Cardiac muscle cell (in vitro differentiated cells and primary cell): ENCODE measurements at regions not wholly inside any gene's neighbourhood (a gene's known extent, or its start where the extent isn't known, plus 50 kb on each side); places are given as distances from the start of the nearest gene placed in this dataset.
"Not testable (repeated sequence)": the region's sequence is repeated elsewhere in the genome, so short reads cannot be mapped to it uniquely, and the experiment has no call there.

Source experiments
- DNase-seq, 2 donors: peaks; one replicate each; pipeline versions ENCODE4 v3.0.0 to v3.0.0-alpha.2; 2010 to 2017; ENCODE audit warnings: low read depth in 1 of 2, low spot score in 1 of 2
- H3K27ac ChIP-seq: fragments of 200-600 bp; sonication (generic); 2 replicates; pipeline ENCODE4 v1.5.1; 2016
- H3K27me3 ChIP-seq: fragments of 200-600 bp; sonication (generic); 2 replicates; pipeline ENCODE4 v1.6.0; 2016; ENCODE audit warnings: control low read depth
- H3K36me3 ChIP-seq: fragments of 200-600 bp; sonication (generic); 2 replicates; pipeline ENCODE4 v1.5.1; 2016; ENCODE audit warnings: control low read depth
- H3K4me1 ChIP-seq: fragments of 200-600 bp; sonication (generic); 2 replicates; pipeline ENCODE4 v1.8.1; 2017; ENCODE audit warnings: low read depth, mild to moderate bottlenecking, mixed run types
- H3K4me3 ChIP-seq: fragments of 200-600 bp; sonication (generic); 2 replicates; pipeline ENCODE4 v1.5.1; 2016; ENCODE audit warnings: mild to moderate bottlenecking
- H3K9me3 ChIP-seq: fragments of 200-600 bp; sonication (generic); 2 replicates; pipeline ENCODE4 v1.5.1; 2017; ENCODE audit warnings: low read depth, mild to moderate bottlenecking, control low read depth
- TF ChIP-seq, protein P1 (sequence below): IDR thresholded peaks from 2 replicates; pipeline ENCODE4 v1.5.1; 2012; ENCODE audit warnings: low read depth, mild to moderate bottlenecking, low read length

DNA sequence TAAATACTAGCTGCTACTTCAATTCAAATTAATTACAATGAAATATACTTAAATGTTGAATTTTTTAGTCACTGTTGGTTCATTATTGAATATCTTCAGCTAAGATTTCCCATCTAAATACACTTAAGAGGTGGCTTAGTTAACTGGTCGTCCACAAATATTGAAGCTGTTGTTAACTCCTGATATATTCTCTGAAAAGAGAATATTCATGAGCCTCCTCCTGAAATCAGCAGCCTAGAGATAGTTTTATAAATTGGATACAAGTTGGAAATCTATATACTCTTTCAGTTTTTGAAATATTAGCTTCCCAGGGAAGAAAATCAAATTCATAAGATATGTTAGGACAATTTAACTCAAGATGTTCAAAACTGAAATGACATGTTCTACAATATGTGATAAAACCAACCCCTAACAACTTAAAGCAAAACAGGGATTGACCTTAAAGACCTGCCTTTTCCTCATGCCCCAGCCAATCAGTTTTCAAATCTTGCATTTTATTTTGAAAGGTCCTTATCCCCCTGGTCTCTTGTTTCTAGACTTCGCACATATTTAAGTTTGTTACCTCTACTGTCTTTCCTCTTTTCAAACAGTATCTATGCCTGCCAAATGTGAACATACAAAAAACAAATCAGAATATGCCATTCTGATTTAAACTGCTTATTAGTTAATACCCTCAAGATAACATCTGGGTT, 2784.9 kb downstream of the RPIA start:
- not testable (repeated sequence) for H3K4me1 ChIP-seq, H3K27ac ChIP-seq, H3K36me3 ChIP-seq, DNase-seq, H3K4me3 ChIP-seq, H3K9me3 ChIP-seq
- peaks cover 43% of the 10 kb centered on the region for H3K27me3 ChIP-seq

DNA sequence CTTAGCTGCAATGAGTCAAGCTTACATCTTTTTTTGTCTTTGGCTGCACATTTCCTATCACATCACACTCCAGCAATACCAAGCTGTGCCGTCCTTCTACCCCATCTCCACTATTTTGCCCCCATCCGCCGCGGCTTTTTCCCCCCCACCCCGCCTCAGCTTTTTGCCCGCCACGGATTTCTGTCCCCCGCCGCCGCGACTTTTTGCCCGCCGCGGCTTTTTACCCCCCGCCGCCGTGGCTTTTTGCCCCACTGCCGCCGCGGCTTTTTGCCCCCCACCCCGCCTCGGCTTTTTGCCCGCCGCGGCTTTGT, 2785.4 kb downstream of the RPIA start:
- not testable (repeated sequence) for H3K27ac ChIP-seq, H3K9me3 ChIP-seq, H3K4me3 ChIP-seq, H3K4me1 ChIP-seq, DNase-seq, H3K36me3 ChIP-seq
- H3K27me3 ChIP-seq: peaks cover 43% of the 10 kb centered on the region

- H3K27me3 ChIP-seq: peaks cover 41% of the 10 kb centered on the region
- H3K4me3 ChIP-seq: peak overlapping the region; percentile 45
- H3K4me1 ChIP-seq, H3K36me3 ChIP-seq, H3K27ac ChIP-seq, H3K9me3 ChIP-seq, DNase-seq: not testable (repeated sequence)
Measured at GRCh38 chr2:91477291-91477690, 2785.8 kb downstream of the RPIA start.

DNA sequence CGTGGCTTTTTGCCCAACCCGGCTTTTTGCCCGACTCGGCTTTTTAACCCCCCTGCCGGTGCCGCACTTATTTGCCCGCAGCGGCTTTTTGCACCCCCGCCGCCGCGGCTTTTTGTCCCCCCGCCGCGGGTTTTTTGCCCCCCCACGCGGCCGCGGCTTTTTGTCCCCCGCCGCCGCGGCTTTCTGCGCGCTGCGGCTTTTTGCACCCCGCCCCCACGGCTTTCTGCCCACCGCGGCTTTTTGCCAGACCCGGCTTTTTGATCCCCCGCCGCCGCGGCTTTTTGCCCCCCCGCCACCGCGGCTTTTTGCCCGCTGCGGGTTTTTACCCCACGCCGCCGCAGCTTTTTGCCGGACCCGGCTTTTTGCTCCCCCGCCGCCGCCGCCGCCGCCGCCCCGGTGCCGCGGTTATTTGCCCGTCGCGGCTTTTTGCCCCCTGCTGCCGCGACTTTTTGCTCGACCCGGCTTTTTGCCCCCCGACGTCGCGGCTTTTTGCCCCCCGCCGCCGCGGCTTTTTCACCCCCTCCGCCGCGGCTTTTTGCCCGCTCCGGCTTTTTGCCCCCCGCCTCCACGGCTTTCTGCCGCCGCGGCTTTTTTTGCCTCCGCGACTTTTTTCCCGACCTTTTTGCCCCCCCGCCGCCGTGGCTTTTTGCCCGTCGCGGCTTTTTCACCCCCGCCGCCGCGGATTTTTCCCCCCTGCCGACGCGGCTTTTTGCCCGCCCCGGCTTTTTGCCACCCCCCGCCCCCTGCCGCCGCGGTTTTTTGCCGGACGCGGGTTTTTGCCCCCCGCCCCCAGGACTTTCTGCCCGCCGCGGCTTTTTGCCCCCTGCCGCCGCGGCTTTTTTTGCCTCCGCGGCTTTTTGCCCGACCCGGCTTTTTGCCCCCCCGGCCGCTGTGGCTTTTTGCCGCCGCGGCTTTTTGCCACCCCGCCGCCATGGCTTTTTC, 2786.5 kb downstream of the RPIA start:
- Histone ChIP-seq H3K4me3 (peak overlapping the region; percentile 45), H3K36me3 (no peaks in the 10 kb centered on the region), H3K27me3 (peaks cover 40% of the 10 kb centered on the region), H3K9me3 (no peaks in the 10 kb centered on the region), H3K27ac (no peak overlapping the region), H3K4me1 (peaks cover 3% of the 10 kb centered on the region)
- TF ChIP-seq, protein P1, sequence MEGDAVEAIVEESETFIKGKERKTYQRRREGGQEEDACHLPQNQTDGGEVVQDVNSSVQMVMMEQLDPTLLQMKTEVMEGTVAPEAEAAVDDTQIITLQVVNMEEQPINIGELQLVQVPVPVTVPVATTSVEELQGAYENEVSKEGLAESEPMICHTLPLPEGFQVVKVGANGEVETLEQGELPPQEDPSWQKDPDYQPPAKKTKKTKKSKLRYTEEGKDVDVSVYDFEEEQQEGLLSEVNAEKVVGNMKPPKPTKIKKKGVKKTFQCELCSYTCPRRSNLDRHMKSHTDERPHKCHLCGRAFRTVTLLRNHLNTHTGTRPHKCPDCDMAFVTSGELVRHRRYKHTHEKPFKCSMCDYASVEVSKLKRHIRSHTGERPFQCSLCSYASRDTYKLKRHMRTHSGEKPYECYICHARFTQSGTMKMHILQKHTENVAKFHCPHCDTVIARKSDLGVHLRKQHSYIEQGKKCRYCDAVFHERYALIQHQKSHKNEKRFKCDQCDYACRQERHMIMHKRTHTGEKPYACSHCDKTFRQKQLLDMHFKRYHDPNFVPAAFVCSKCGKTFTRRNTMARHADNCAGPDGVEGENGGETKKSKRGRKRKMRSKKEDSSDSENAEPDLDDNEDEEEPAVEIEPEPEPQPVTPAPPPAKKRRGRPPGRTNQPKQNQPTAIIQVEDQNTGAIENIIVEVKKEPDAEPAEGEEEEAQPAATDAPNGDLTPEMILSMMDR: no peak
- peak; percentile 18 to 34 for DNase-seq

GRCh38 chr2:91478851-91479718, 2787.6 kb downstream of the RPIA start:
- peak overlapping the region; percentile 45 for H3K4me3 ChIP-seq
- DNase-seq: peak in 1 of 2 donors; percentile 11
- not testable (repeated sequence) for H3K27ac ChIP-seq, H3K4me1 ChIP-seq, H3K36me3 ChIP-seq, H3K9me3 ChIP-seq
- H3K27me3 ChIP-seq: peaks cover 40% of the 10 kb centered on the region

DNA sequence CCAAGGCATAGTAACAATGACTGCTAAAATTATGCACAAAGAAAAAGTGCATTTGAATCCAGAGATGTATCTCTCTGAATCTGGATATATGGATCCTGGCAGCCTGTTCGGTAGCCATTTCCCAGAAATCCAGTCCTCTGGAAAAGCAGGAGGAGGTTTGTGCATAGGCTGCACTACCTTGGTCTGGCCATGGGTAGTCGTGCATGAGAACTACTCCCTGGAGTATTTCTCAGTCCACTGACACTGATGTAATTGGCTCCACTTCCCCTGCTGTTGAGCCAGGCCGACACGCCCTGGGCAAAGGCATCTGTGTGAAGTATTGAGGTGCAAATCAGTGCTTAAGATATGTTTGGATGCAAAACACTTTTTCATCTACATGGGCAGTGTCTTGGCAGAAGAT, 2793.8 kb downstream of the RPIA start:
- not testable (repeated sequence) for H3K27me3 ChIP-seq, DNase-seq, H3K4me3 ChIP-seq, H3K4me1 ChIP-seq, H3K27ac ChIP-seq, H3K9me3 ChIP-seq, H3K36me3 ChIP-seq

DNA sequence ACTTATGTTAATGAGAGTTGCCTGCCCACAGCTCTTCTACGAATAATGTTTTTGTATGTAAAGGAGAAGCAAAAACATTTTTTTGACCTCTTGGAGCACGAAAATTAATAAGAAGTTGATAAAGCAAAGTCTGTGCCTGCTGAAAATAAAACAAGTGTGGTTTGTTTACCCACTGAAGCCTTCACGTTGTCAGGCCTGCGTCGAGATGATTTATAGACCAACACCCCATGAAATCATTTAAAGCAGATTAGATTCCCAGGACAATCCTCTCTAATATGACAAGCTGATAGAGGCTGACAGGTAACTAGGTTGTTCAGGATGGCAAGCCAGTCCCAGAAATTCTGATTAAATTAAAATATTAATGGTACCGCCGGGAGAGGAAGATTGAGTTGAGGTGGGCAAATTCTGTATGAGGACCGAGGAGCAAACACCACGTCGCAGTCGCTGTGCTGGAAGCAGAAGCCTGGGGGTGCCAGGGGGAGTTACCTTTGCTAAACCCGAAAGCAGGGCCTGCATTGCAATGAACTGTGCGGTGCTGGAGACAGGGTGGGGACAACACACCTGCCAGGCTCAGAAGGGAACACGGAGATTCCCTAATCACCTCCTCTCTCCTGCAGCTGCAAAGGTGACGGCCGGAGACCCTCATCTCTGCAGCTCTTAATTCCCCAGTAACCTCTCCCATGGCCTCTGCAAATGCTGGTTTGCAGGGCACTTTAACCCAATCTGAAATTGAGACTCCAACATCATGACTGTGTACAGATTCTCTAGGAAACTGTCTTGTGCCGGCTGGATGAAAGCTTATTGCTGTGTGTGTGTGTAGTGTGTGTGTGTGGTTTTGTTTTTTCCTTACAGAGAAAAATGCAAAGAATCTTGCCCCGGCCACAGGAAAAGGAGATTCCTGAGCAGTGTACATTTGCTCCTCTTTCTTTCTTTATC, 2805.9 kb downstream of the RPIA start:
- H3K4me3 ChIP-seq, H3K27me3 ChIP-seq, H3K9me3 ChIP-seq, DNase-seq, H3K36me3 ChIP-seq, H3K4me1 ChIP-seq, H3K27ac ChIP-seq: not testable (repeated sequence)

DNA sequence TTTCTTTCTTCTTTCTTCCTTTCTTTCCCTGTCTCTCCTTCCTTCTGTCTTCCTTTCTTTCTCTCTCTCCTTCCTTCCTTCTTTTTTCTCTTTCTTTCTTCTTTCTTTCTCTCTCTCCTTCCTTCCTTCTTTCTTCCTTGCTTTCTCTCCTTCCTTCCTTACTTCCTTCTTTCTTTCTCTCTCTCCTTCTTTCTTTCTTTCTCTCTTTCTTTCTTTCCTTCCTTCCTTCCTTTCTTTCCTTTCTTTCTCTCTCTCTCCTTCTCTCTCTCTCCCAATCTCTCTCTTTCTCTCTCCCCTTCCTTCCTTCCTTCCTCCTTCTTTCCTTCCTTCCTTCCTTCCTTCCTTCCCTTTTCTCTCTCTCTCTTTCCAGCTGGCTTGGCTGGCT, 2806.6 kb downstream of the RPIA start:
- H3K27me3 ChIP-seq, H3K4me3 ChIP-seq, H3K9me3 ChIP-seq, H3K36me3 ChIP-seq, H3K4me1 ChIP-seq, DNase-seq, H3K27ac ChIP-seq: not testable (repeated sequence)

- H3K27ac ChIP-seq, DNase-seq, H3K4me1 ChIP-seq, H3K27me3 ChIP-seq, H3K9me3 ChIP-seq, H3K36me3 ChIP-seq, H3K4me3 ChIP-seq: not testable (repeated sequence)
Measured at GRCh38 chr2:91498513-91499250, 2807.2 kb downstream of the RPIA start.

GRCh38 chr2:91499431-91500050, 2808.1 kb downstream of the RPIA start:
- H3K27me3 ChIP-seq, H3K4me3 ChIP-seq, H3K36me3 ChIP-seq, H3K9me3 ChIP-seq, H3K4me1 ChIP-seq, H3K27ac ChIP-seq, DNase-seq: not testable (repeated sequence)
